WTC11 (cell line): ENCODE measurements at regions not wholly inside any gene's neighbourhood (a gene's known extent, or its start where the extent isn't known, plus 50 kb on each side); places are given as distances from the start of the nearest gene placed in this dataset.

ENCODE experiments used
- ATAC-seq: fragments of 200-7000 bp; cut with Tn5 transposase; 2 replicates; pipeline ENCODE4 v1.10.0; 2021; ENCODE audit warnings: mild to moderate bottlenecking, moderate library complexity
- CTCF ChIA-PET: fragments of 300-600 bp; sonication (Branson Sonifier 250); formaldehyde crosslinking; loops from one replicate; lab custom pipeline; 2021; ENCODE audit warnings: antibody characterized with exemption; lab: Charles Lee
- POLR2A ChIA-PET: fragments of 350-600 bp; sonication (Branson Sonifier 250); formaldehyde crosslinking; loops from one replicate; lab custom pipeline; 2021; ENCODE audit warnings: antibody characterized with exemption; lab: Charles Lee
- DNase-seq: peaks from one replicate; pipeline ENCODE4 v3.0.0; 2021; ENCODE audit warnings: low spot score
- H3K27ac Mint-ChIP-seq: 2 replicates; pipeline ENCODE4 v1.8.0; 2021; ENCODE audit warnings: mixed read lengths
- H3K27me3 Mint-ChIP-seq: 2 replicates; pipeline ENCODE4 v1.8.0; 2021; ENCODE audit warnings: low read depth, mild to moderate bottlenecking, moderate library complexity, mixed read lengths
- H3K36me3 Mint-ChIP-seq: 2 replicates; pipeline ENCODE4 v1.8.0; 2021; ENCODE audit warnings: mixed read lengths
- H3K4me1 Mint-ChIP-seq: 2 replicates; pipeline ENCODE4 v1.8.0; 2022; ENCODE audit warnings: mixed read lengths
- H3K4me3 Mint-ChIP-seq: 2 replicates; pipeline ENCODE4 v1.8.0; 2021; ENCODE audit warnings: mild to moderate bottlenecking, moderate library complexity, mixed read lengths
- H3K9me3 Mint-ChIP-seq: 2 replicates; pipeline ENCODE4 v1.8.0; 2021; ENCODE audit warnings: mixed read lengths
- AR ChIP-seq: fragments of 250-450 bp; sonication (Bioruptor Pico); IDR thresholded peaks from 2 replicates; pipeline ENCODE4 v1.9.0; 2021; ENCODE audit warnings: mild to moderate bottlenecking
- ARID4B ChIP-seq: sonication (generic); formaldehyde crosslinking; IDR thresholded peaks from 2 replicates; pipeline ENCODE4 v1.8.0; 2023; ENCODE audit warnings: missing genetic modification reagents, mild to moderate bottlenecking, borderline replicate concordance
- ATF1 ChIP-seq: sonication (generic); formaldehyde crosslinking; IDR thresholded peaks from 2 replicates; pipeline ENCODE4 v1.8.1; 2023; ENCODE audit warnings: mild to moderate bottlenecking, moderate library complexity, missing genetic modification reagents
- ATF3 ChIP-seq: sonication (generic); formaldehyde crosslinking; conservative IDR thresholded peaks from 2 replicates; pipeline ENCODE4 v1.8.1; 2022; ENCODE audit warnings: mild to moderate bottlenecking, missing genetic modification reagents
- FOXK1 ChIP-seq: sonication (generic); formaldehyde crosslinking; IDR thresholded peaks from 2 replicates; pipeline ENCODE4 v1.8.0; 2022; ENCODE audit warnings: mild to moderate bottlenecking, moderate library complexity, missing genetic modification reagents
- FOXP1 ChIP-seq: sonication (generic); formaldehyde crosslinking; IDR thresholded peaks from 2 replicates; pipeline ENCODE4 v1.8.0; 2022; ENCODE audit warnings: missing genetic modification reagents, mild to moderate bottlenecking, moderate library complexity, borderline replicate concordance
- IRF1 ChIP-seq: sonication (generic); formaldehyde crosslinking; IDR thresholded peaks from 2 replicates; pipeline ENCODE4 v1.8.0; 2023; ENCODE audit warnings: missing genetic modification reagents
- KAT7 ChIP-seq: sonication (generic); formaldehyde crosslinking; IDR thresholded peaks from 2 replicates; pipeline ENCODE4 v1.8.1; 2023; ENCODE audit warnings: missing genetic modification reagents, mild to moderate bottlenecking, borderline replicate concordance
- NFATC4 ChIP-seq: fragments of 250-450 bp; sonication (Bioruptor Pico); IDR thresholded peaks from 2 replicates; pipeline ENCODE4 v1.9.0; 2021; ENCODE audit warnings: mild to moderate bottlenecking
- NFE2L1 ChIP-seq: sonication (generic); formaldehyde crosslinking; IDR thresholded peaks from 2 replicates; pipeline ENCODE4 v1.8.1; 2023; ENCODE audit warnings: missing genetic modification reagents
- SMAD4 ChIP-seq: sonication (generic); formaldehyde crosslinking; IDR thresholded peaks from 2 replicates; pipeline ENCODE4 v1.8.0; 2022; ENCODE audit warnings: mild to moderate bottlenecking, missing genetic modification reagents
- TEAD1 ChIP-seq: sonication (generic); formaldehyde crosslinking; IDR thresholded peaks from 2 replicates; pipeline ENCODE4 v1.8.0; 2022; ENCODE audit warnings: mild to moderate bottlenecking, missing genetic modification reagents
- TP53 ChIP-seq: sonication (generic); formaldehyde crosslinking; IDR thresholded peaks from 2 replicates; pipeline ENCODE4 v1.8.1; 2023; ENCODE audit warnings: mild to moderate bottlenecking, missing genetic modification reagents
- ZBTB43 ChIP-seq: sonication (generic); formaldehyde crosslinking; IDR thresholded peaks from 2 replicates; pipeline ENCODE4 v1.8.1; 2023; ENCODE audit warnings: mild to moderate bottlenecking, missing genetic modification reagents
- ZMAT4 ChIP-seq: fragments of 250-450 bp; sonication (Bioruptor Pico); IDR thresholded peaks from 2 replicates; pipeline ENCODE4 v1.9.0; 2021; ENCODE audit warnings: mild to moderate bottlenecking
- ZNF219 ChIP-seq: sonication (generic); formaldehyde crosslinking; IDR thresholded peaks from 2 replicates; pipeline ENCODE4 v1.8.0; 2023; ENCODE audit warnings: missing genetic modification reagents, mild to moderate bottlenecking, borderline replicate concordance
- ZNF263 ChIP-seq: sonication (generic); formaldehyde crosslinking; IDR thresholded peaks from 2 replicates; pipeline ENCODE4 v1.8.1; 2022; ENCODE audit warnings: low read depth, mild to moderate bottlenecking, moderate library complexity, missing genetic modification reagents
- ZNF416 ChIP-seq: fragments of 250-450 bp; sonication (Bioruptor Pico); IDR thresholded peaks from 2 replicates; pipeline ENCODE4 v1.9.0; 2021; ENCODE audit warnings: mild to moderate bottlenecking, inconsistent platforms
- ZNF423 ChIP-seq: fragments of 250-450 bp; sonication (Bioruptor Pico); IDR thresholded peaks from 2 replicates; pipeline ENCODE4 v2.1.2; 2022; ENCODE audit warnings: mild to moderate bottlenecking, moderate library complexity
- ZNF532 ChIP-seq: fragments of 250-450 bp; sonication (Bioruptor Pico); IDR thresholded peaks from 2 replicates; pipeline ENCODE4 v1.9.0; 2021; ENCODE audit warnings: mild to moderate bottlenecking, borderline replicate concordance

GRCh38 chr18:30713299-30713698 is 329.2 kb downstream of the DSC3 start (continued):
- TF ChIP-seq ZBTB43 (CRISPR knock-in tag) = no peak
- TF ChIP-seq, all 79 proteins: peak for 0

GRCh38 chr18:30712383-30712782 is 330.2 kb downstream of the DSC3 start:
- no peak overlapping the region for H3K4me3 Mint-ChIP-seq
- no peaks in the 10 kb centered on the region for H3K36me3 Mint-ChIP-seq
- POLR2A ChIA-PET = no interaction called here
- CTCF ChIA-PET = no interaction called here
- H3K27me3 Mint-ChIP-seq = no peaks in the 10 kb centered on the region
- no peaks in the 10 kb centered on the region for H3K9me3 Mint-ChIP-seq
- no peaks in the 10 kb centered on the region for H3K4me1 Mint-ChIP-seq
- no peak for ATAC-seq
- no peak for DNase-seq
- no peak for TF ChIP-seq KAT7 (CRISPR knock-in tag)
- TF ChIP-seq IRF1 (CRISPR knock-in tag) = no peak
- no peak for TF ChIP-seq ATF3 (CRISPR knock-in tag)
- no peak for TF ChIP-seq TP53 (CRISPR knock-in tag)
- no peak for TF ChIP-seq ATF1 (CRISPR knock-in tag)
- no peak for TF ChIP-seq NFE2L1
- no peak overlapping the region for H3K27ac Mint-ChIP-seq

GRCh38 chr18:30709595-30709994 is 332.9 kb downstream of the DSC3 start:
- ChIA-PET POLR2A (no interaction called here), CTCF (no interaction called here)
- ATAC-seq (no peak), DNase-seq (no peak)
- H3K27ac Mint-ChIP-seq = no peak overlapping the region
- no peaks in the 10 kb centered on the region for H3K4me1 Mint-ChIP-seq
- no peaks in the 10 kb centered on the region for H3K9me3 Mint-ChIP-seq
- no peaks in the 10 kb centered on the region for H3K27me3 Mint-ChIP-seq
- no peaks in the 10 kb centered on the region for H3K36me3 Mint-ChIP-seq
- H3K4me3 Mint-ChIP-seq = no peak overlapping the region
- TF ChIP-seq ZMAT4 (CRISPR knock-in tag) = no peak
- TF ChIP-seq FOXP1 (CRISPR knock-in tag) = no peak
- TF ChIP-seq ARID4B (CRISPR knock-in tag) = no peak
- TF ChIP-seq FOXK1 (CRISPR knock-in tag) = no peak
- no peak for TF ChIP-seq NFATC4 (CRISPR knock-in tag)
- TF ChIP-seq ATF3 (CRISPR knock-in tag) = no peak
- TF ChIP-seq SMAD4 (CRISPR knock-in tag) = no peak
- no peak for TF ChIP-seq AR
- no peak for TF ChIP-seq ZNF532 (CRISPR knock-in tag)
- no peak for TF ChIP-seq ZNF423 (CRISPR knock-in tag)
- no peak for TF ChIP-seq ZNF263 (CRISPR knock-in tag)
- no peak for TF ChIP-seq ZNF416 (CRISPR knock-in tag)
- TF ChIP-seq ZNF219 (CRISPR knock-in tag) = no peak
- TF ChIP-seq TEAD1 (CRISPR knock-in tag) = no peak
